H1 (cell line): ENCODE measurements at regions not wholly inside any gene's neighbourhood (a gene's known extent, or its start where the extent isn't known, plus 50 kb on each side); places are given as distances from the start of the nearest gene placed in this dataset.

Experiments
- HDAC6 ChIP-seq: IDR thresholded peaks from one replicate; pipeline ENCODE4 v1.7.1; 2012; ENCODE audit warnings: low read depth, mild to moderate bottlenecking, inconsistent platforms, low read length, moderate library complexity
- RXRA ChIP-seq: IDR thresholded peaks from 2 replicates; pipeline ENCODE4 v1.6.1; 2011; ENCODE audit warnings: low read depth, mild to moderate bottlenecking, low read length, moderate library complexity; ENCODE audit not compliant: insufficient read depth
- SIRT6 ChIP-seq: IDR thresholded peaks from one replicate; pipeline ENCODE4 v1.7.1; 2012; ENCODE audit warnings: low read length, inconsistent platforms
- SIX5 ChIP-seq: IDR thresholded peaks from 2 replicates; pipeline ENCODE4 v1.6.1; 2011; ENCODE audit warnings: mild to moderate bottlenecking, low read depth, low read length
- SP2 ChIP-seq: IDR thresholded peaks from 2 replicates; pipeline ENCODE4 v1.6.1; 2012; ENCODE audit warnings: mild to moderate bottlenecking, low read length, inconsistent platforms

DNA sequence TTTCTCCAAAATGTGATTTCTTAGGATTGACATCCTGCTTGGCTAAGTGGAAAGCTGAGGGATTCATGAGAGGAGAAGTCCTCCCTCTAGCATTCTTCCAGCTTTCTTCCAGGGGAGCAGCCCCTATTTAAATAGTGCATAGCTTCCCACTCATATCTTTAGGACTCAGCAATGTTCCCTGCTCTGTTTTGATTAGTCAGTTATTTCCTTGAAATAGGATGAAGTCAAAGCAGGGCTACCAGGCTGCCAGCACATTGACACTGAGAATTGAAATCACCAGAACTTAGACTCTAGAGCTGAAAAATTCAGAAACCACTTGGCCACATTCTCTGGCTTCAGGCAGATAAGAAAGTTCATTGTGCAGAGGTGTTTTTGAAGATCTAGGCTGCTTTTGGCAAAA, 74.7 kb upstream of the SMAD1 start (continued):
- TF ChIP-seq SIRT6 = no peak
- no peak for TF ChIP-seq HDAC6
- TF ChIP-seq SP2 = no peak
- no peak for TF ChIP-seq RXRA
- no peak for TF ChIP-seq SIX5
